Cardiac fibroblast (primary cell): ENCODE measurements at regions not wholly inside any gene's neighbourhood (a gene's known extent, or its start where the extent isn't known, plus 50 kb on each side); places are given as distances from the start of the nearest gene placed in this dataset.

Source experiments
- DNase-seq, 2 donors: peaks; one replicate each; pipeline versions ENCODE4 v3.0.0 to v3.0.0-alpha.2; 2010; ENCODE audit warnings: low read depth in 2 of 2
- H3K4me3 ChIP-seq, 2 donors: replicated peaks in 1 of 2; 1 replicate in 1 of 2; 2 replicates in 1 of 2; pipeline ENCODE4 v1.5.1; 2011; ENCODE audit warnings: low read depth in 2 of 2, low read length in 2 of 2, mild to moderate bottlenecking in 2 of 2, moderate library complexity in 1 of 2
- TF ChIP-seq, protein P1 (sequence below): IDR thresholded peaks from one replicate; pipeline ENCODE4 v1.5.1; 2011; ENCODE audit warnings: low read depth, mild to moderate bottlenecking, low read length, inconsistent platforms

DNA sequence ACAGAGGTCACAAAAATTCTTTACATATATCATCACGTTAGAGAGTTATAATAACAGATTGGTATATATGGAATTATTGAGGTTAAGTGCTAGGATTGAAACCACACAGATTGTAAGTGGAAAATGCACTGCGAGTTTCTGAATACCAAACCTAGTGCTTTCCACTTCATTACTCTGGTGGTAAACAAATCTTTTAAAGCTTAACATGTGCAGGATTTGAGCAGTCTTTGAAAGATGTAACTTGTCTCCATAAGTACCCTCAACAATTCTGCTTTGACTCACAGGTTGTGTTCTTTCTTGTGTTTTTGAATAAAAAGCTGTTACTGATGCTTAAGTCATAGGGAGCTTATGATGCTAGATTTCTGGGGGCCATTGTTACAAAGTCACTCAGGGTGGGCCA is 314.7 kb upstream of the DACH1 start:
- DNase-seq: no peak
- no peak overlapping the region for H3K4me3 ChIP-seq
- TF ChIP-seq, protein P1, sequence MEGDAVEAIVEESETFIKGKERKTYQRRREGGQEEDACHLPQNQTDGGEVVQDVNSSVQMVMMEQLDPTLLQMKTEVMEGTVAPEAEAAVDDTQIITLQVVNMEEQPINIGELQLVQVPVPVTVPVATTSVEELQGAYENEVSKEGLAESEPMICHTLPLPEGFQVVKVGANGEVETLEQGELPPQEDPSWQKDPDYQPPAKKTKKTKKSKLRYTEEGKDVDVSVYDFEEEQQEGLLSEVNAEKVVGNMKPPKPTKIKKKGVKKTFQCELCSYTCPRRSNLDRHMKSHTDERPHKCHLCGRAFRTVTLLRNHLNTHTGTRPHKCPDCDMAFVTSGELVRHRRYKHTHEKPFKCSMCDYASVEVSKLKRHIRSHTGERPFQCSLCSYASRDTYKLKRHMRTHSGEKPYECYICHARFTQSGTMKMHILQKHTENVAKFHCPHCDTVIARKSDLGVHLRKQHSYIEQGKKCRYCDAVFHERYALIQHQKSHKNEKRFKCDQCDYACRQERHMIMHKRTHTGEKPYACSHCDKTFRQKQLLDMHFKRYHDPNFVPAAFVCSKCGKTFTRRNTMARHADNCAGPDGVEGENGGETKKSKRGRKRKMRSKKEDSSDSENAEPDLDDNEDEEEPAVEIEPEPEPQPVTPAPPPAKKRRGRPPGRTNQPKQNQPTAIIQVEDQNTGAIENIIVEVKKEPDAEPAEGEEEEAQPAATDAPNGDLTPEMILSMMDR: no peak

DNA sequence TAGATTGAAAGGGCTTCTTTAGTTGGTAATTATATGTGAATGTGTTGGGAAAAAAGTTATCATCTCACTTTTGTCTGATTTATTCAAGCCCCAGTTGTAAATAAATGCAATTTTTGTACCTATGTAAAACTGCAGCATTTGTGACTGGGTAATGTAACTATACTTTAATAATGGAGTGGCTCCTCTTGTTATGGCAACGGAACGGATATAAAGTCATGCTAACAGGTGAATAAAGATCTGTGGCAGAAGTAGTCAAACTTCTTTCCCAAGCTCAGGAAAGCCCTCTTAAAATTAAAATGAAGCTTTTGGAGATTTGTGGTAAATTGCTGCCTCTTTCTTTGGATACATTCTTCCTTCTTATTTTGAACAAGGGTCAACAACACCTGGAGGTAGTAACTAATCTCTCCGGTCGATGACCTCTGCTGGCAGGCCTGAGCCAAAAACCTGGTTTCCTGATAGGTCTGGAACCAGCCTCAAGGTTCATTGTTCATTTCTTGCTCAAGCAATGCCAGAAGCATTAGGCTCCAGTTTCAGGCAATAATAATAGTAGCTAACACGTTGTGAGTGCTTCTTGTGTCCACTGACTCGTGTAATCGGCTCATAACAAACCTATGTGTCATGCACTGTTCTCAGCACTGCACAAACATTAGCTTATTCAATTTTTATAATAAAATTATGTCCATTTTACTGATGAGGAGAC is 313.4 kb upstream of the DACH1 start:
- no peak overlapping the region for H3K4me3 ChIP-seq
- DNase-seq: peak in 1 of 2 donors; percentile 29
- TF ChIP-seq, protein P1: no peak

GRCh38 chr13:72174549-72174948 is 307.5 kb upstream of the DACH1 start:
- no peak for DNase-seq
- H3K4me3 ChIP-seq: no peak overlapping the region
- TF ChIP-seq, protein P1: no peak

DNA sequence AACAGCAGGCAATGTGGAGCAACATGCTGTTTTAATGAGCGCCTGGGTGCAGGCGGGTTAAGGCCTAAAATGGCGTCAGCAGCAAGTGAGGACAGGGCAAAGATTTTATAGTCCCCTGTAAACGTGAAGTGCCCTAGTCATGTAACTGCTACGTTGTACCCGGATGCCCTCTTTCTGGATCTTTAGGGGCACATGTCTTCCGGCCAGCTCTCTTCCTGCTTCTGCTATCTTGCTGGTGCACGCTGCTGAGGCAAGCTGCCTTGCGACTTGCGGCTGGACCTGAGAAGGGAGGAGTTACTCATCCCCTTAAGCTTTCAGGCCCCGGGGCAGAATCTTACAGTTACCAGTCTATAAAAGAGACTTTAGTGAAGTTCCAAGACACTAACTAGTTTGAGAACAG is 303.6 kb upstream of the DACH1 start:
- TF ChIP-seq, protein P1: no peak
- no peak for DNase-seq

DNA sequence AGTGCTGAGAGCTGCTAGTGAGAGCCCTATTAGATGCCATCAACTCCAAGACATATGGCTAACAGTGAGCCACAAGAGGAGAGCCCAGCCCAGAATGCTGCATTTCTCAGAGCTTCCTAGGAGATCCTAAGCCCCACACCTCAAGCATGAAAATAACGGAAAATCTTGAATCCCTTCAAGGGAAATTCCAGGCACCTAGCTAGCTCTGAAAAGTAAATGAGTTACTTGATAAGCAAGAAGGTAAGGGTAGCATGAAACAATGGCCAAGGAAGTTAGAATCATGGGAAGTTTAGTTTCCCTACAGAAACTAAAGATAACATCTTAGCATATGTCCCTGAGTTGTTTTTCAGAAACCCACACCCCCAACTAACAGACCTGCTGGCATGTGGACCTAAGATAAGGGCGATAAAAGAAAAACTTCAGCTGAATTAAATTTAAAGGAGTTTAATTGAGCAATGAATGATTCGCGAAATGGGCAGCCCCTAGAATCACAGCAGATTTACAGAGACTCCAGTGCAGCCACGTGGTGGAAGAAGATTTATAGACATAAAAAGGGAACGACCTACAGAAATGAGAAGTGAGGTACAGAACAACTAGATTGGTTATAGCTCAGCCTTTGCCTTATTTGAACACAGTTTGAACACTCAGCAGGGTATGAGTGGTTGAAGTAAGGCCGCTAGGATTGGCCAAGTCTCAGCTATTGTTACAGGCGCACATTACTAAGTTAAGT is 301.3 kb upstream of the DACH1 start:
- TF ChIP-seq, protein P1: no peak
- H3K4me3 ChIP-seq: no peak overlapping the region
- no peak for DNase-seq

More for the DNA sequence above, 303.6 kb upstream of the DACH1 start:
- H3K4me3 ChIP-seq: no peak overlapping the region

GRCh38 chr13:72166102-72166650 is 299.2 kb upstream of the DACH1 start:
- no peak overlapping the region for H3K4me3 ChIP-seq
- TF ChIP-seq, protein P1: no peak
- peak in 1 of 2 donors; percentile 13 for DNase-seq
